EL (cell line): ENCODE measurements at regions not wholly inside any gene's neighbourhood (a gene's known extent, or its start where the extent isn't known, plus 50 kb on each side); places are given as distances from the start of the nearest gene placed in this dataset.
"Not testable (repeated sequence)": the region's sequence is repeated elsewhere in the genome, so short reads cannot be mapped to it uniquely, and the experiment has no call there.

Source experiments
- DNase-seq: peaks from one replicate; pipeline ENCODE4 v3.0.0-alpha.2; 2016

GRCh38 chr5:122674385-122674784 lies 100.5 kb upstream of the SNX2 start:
- no peak for DNase-seq

GRCh38 chr5:122680623-122681350 lies 94.1 kb upstream of the SNX2 start:
- DNase-seq = no peak

GRCh38 chr5:122683631-122684030 lies 91.2 kb upstream of the SNX2 start:
- no peak for DNase-seq

- DNase-seq = no peak
Observed at GRCh38 chr5:122690266-122690665, 84.6 kb upstream of the SNX2 start.

- no peak for DNase-seq
Observed at GRCh38 chr5:122691931-122692330, 82.9 kb upstream of the SNX2 start.

GRCh38 chr5:122693963-122694362 lies 80.9 kb upstream of the SNX2 start:
- no peak for DNase-seq

GRCh38 chr5:122694884-122695283 lies 80.0 kb upstream of the SNX2 start:
- no peak for DNase-seq

GRCh38 chr5:122696735-122697134 lies 78.1 kb upstream of the SNX2 start:
- DNase-seq = not testable (repeated sequence)

- no peak for DNase-seq
Observed at GRCh38 chr5:122697191-122697590, 77.7 kb upstream of the SNX2 start.

GRCh38 chr5:122699201-122699600 lies 75.7 kb upstream of the SNX2 start:
- DNase-seq = no peak

GRCh38 chr5:122701640-122702523 lies 73.0 kb upstream of the SNX2 start:
- no peak for DNase-seq

- no peak for DNase-seq
Observed at GRCh38 chr5:122702524-122702875, 72.4 kb upstream of the SNX2 start.

GRCh38 chr5:122703203-122703602 lies 71.7 kb upstream of the SNX2 start:
- DNase-seq = no peak

- peak; percentile 42 for DNase-seq
Observed at GRCh38 chr5:122704247-122705036, 70.4 kb upstream of the SNX2 start.

- no peak for DNase-seq
Observed at GRCh38 chr5:122705851-122706250, 69.0 kb upstream of the SNX2 start.

- DNase-seq = peak; percentile 4
Observed at GRCh38 chr5:122707796-122708195, 67.1 kb upstream of the SNX2 start.

GRCh38 chr5:122713041-122713440 lies 61.8 kb upstream of the SNX2 start:
- DNase-seq = no peak

- DNase-seq = peak; percentile 34
Observed at GRCh38 chr5:122715095-122715494, 59.8 kb upstream of the SNX2 start.

- no peak for DNase-seq
Observed at GRCh38 chr5:122718611-122719010, 56.3 kb upstream of the SNX2 start.

- no peak for DNase-seq
Observed at GRCh38 chr5:122719991-122720746, 54.7 kb upstream of the SNX2 start.

GRCh38 chr5:122721127-122721526 lies 53.8 kb upstream of the SNX2 start:
- no peak for DNase-seq

GRCh38 chr5:122722341-122722740 lies 52.5 kb upstream of the SNX2 start:
- DNase-seq = no peak
